Endothelial cell of umbilical vein (primary cell): ENCODE measurements at regions not wholly inside any gene's neighbourhood (a gene's known extent, or its start where the extent isn't known, plus 50 kb on each side); places are given as distances from the start of the nearest gene placed in this dataset.

Experiments
- BruUV-seq: library from RNA; stranded (reverse); fragments of 400-500 nt; replicated peaks from 2 replicates; lab custom pipeline; 2021; lab: Mats Ljungman, UMichigan
- CTCF ChIA-PET: fragments of 300-600, 350-600 bp; sonication (Branson Sonifier 250); formaldehyde crosslinking; loops from one replicate; lab custom pipeline; 2021; ENCODE audit warnings: antibody characterized with exemption, inconsistent platforms; lab: Charles Lee
- POLR2A ChIA-PET: fragments of 300-600, 350-600 bp; sonication (Branson Sonifier 250); formaldehyde crosslinking; loops from one replicate; lab custom pipeline; 2021; ENCODE audit warnings: antibody characterized with exemption, inconsistent platforms; lab: Charles Lee
- DNase-seq: peaks from one replicate; pipeline ENCODE4 v3.0.0-alpha.2; 2011; ENCODE audit warnings: low read depth, low spot score
- FAIRE-seq: peaks from 2 replicates; lab custom pipeline; 2011; peaks lifted over from hg19 to GRCh38; lab: Jason Lieb, UNC
- H2AFZ ChIP-seq: 2 replicates; pipeline ENCODE4 v1.6.0; 2012; ENCODE audit warnings: low read depth, low read length, control low read depth, inconsistent platforms
- H3K27ac ChIP-seq: 2 replicates; pipeline ENCODE4 v1.5.1; 2011; ENCODE audit warnings: low read depth, mild to moderate bottlenecking, control low read depth, low read length, moderate library complexity; ENCODE audit not compliant: insufficient read depth
- H3K27me3 ChIP-seq, 2 experiments: 2 replicates each; pipeline versions ENCODE4 v1.6.0 to v1.6.1; 2011; ENCODE audit warnings: low read length in 2 of 2, mixed read lengths in 1 of 2; ENCODE audit not compliant: control insufficient read depth in 2 of 2, insufficient read depth in 2 of 2
- H3K36me3 ChIP-seq, 2 experiments: 2 replicates in 1 of 2; 3 replicates in 1 of 2; pipeline ENCODE4 v1.5.1; 2011; ENCODE audit warnings: low read length in 2 of 2, mild to moderate bottlenecking in 1 of 2, moderate library complexity in 1 of 2; ENCODE audit not compliant: control insufficient read depth in 2 of 2, insufficient read depth in 2 of 2; ENCODE audit errors: extremely low read depth in 1 of 2
- H3K4me1 ChIP-seq: 3 replicates; pipeline ENCODE4 v1.5.1; 2011; ENCODE audit warnings: mild to moderate bottlenecking, low read length; ENCODE audit not compliant: control insufficient read depth, insufficient read depth; ENCODE audit errors: extremely low read depth
- H3K4me2 ChIP-seq: 2 replicates; pipeline ENCODE4 v1.6.1; 2011; ENCODE audit warnings: low read length, control low read depth, mixed read lengths; ENCODE audit not compliant: insufficient read depth
- H3K4me3 ChIP-seq, 3 experiments: fragments of 200-600 bp in 1 of 3; sonication (generic), shearing (Covaris generic) in 1 of 3; replicated peaks in 1 of 3; 2 replicates each; pipeline ENCODE4 v1.5.1; 2011 to 2016; ENCODE audit warnings: control low read depth in 3 of 3, low read length in 3 of 3, mild to moderate bottlenecking in 2 of 3, inconsistent platforms in 1 of 3, low read depth in 1 of 3, moderate library complexity in 1 of 3; ENCODE audit not compliant: insufficient read depth in 1 of 3
- H3K79me2 ChIP-seq: 2 replicates; pipeline ENCODE4 v1.6.0; 2012; ENCODE audit warnings: low read length, inconsistent platforms; ENCODE audit not compliant: control insufficient read depth, insufficient read depth
- H3K9ac ChIP-seq: replicated peaks from 2 replicates; pipeline ENCODE3; 2011; ENCODE audit warnings: low read length, control low read depth; ENCODE audit not compliant: insufficient read depth; ENCODE audit errors: extremely low read depth
- H3K9me1 ChIP-seq: replicated peaks from 3 replicates; pipeline ENCODE4 v1.6.0; 2011; ENCODE audit warnings: mild to moderate bottlenecking, low read length; ENCODE audit not compliant: control insufficient read depth, insufficient read depth; ENCODE audit errors: extremely low read depth
- H3K9me3 ChIP-seq: replicated peaks from 2 replicates; pipeline ENCODE4 v1.5.1; 2012; ENCODE audit warnings: low read length, inconsistent platforms; ENCODE audit not compliant: control insufficient read depth, insufficient read depth
- H4K20me1 ChIP-seq: replicated peaks from 2 replicates; pipeline ENCODE3; 2011; ENCODE audit warnings: mild to moderate bottlenecking, low read length; ENCODE audit not compliant: control insufficient read depth, insufficient read depth; ENCODE audit errors: extremely low read depth
- CTCF ChIP-seq, 2 donors: IDR thresholded peaks; 1 replicate in 1 of 2; 2 replicates in 1 of 2; pipeline ENCODE4 v1.5.1; 2011; ENCODE audit warnings: low read length in 2 of 2, mild to moderate bottlenecking in 2 of 2, moderate library complexity in 2 of 2, control low read depth in 1 of 2, inconsistent platforms in 1 of 2, low read depth in 1 of 2; ENCODE audit not compliant: insufficient read depth in 1 of 2; ENCODE audit errors: extremely low read depth in 1 of 2
- EZH2 ChIP-seq: IDR thresholded peaks from 2 replicates; pipeline ENCODE4 v1.6.1; 2012; ENCODE audit warnings: borderline replicate concordance, low read depth, mild to moderate bottlenecking, moderate library complexity, low read length, inconsistent platforms; ENCODE audit not compliant: severe bottlenecking
- FOS ChIP-seq: IDR thresholded peaks from 2 replicates; pipeline ENCODE4 v1.6.1; 2011; ENCODE audit warnings: mild to moderate bottlenecking, low read length, moderate library complexity, borderline replicate concordance; ENCODE audit not compliant: insufficient read depth
- GATA2 ChIP-seq: IDR thresholded peaks from 2 replicates; pipeline ENCODE4 v1.7.0; 2011; ENCODE audit warnings: low read depth, mild to moderate bottlenecking, moderate library complexity, mixed read lengths, low read length; ENCODE audit not compliant: insufficient read length, insufficient read depth
- JUN ChIP-seq: IDR thresholded peaks from 2 replicates; pipeline ENCODE4 v1.6.1; 2011; ENCODE audit warnings: borderline replicate concordance, low read depth; ENCODE audit not compliant: insufficient read length, insufficient read depth
- MAX ChIP-seq: IDR thresholded peaks from 2 replicates; pipeline ENCODE4 v1.6.1; 2011; ENCODE audit not compliant: insufficient read depth, insufficient read length
- MYC ChIP-seq: IDR thresholded peaks from one replicate; pipeline ENCODE4 v1.6.1; 2011; ENCODE audit warnings: mild to moderate bottlenecking, low read depth, low read length
- POLR2A ChIP-seq: IDR thresholded peaks from 2 replicates; pipeline ENCODE4 v1.6.1; 2012; ENCODE audit warnings: low read depth, mild to moderate bottlenecking, control low read depth, low read length
- POLR2AphosphoS5 ChIP-seq: IDR thresholded peaks from 2 replicates; pipeline ENCODE4 v1.6.1; 2012; ENCODE audit warnings: low read depth, mild to moderate bottlenecking, control low read depth, low read length, moderate library complexity; ENCODE audit not compliant: insufficient read depth
- dilution Hi-C: fragments of 300-500 bp; cut with MboI; formaldehyde crosslinking; loops from one replicate; pipeline ENCODE4 v1.15.0; 2019; ENCODE audit warnings: low sequenced_read_pairs; ENCODE audit not compliant: extremely low pct_ligation_motif_present
- intact Hi-C: fragments of 100-400 bp; cut with micrococcal nuclease; formaldehyde crosslinking; loops from one replicate; pipeline ENCODE4 v1.10.0; 2022

GRCh38 chr1:98389809-98390208 is 271.7 kb upstream of the SNX7 start:
- DNase-seq, result peak; percentile 6
- H3K36me3 ChIP-seq, result no peaks in the 10 kb centered on the region
- CTCF ChIA-PET, result no interaction called here

GRCh38 chr1:98388441-98388840 is 273.1 kb upstream of the SNX7 start:
- Histone ChIP-seq H3K4me2 (peak overlapping the region; percentile 84), H3K79me2 (no peaks in the 10 kb centered on the region), H3K27ac (peak overlapping the region; percentile 80), H3K9ac (peak overlapping the region; percentile 60), H2AFZ (no peak overlapping the region), H3K4me1 (peaks cover 57% of the 10 kb centered on the region), H3K9me1 (no peaks in the 10 kb centered on the region), H3K27me3 (no peaks in the 10 kb centered on the region), H3K4me3 (peak overlapping the region in 1 of 3 experiments; percentile 27), H4K20me1 (no peaks in the 10 kb centered on the region), H3K36me3 (no peaks in the 10 kb centered on the region), H3K9me3 (no peaks in the 10 kb centered on the region)
- no TSS peak for BruUV-seq
- ChIA-PET CTCF (interaction anchor here (1.0 to 1.2 kb wide), 4 partner anchors 52 to 334 kb away, joined by 3 to 4 read pairs (median 3); no protein-coding TSS in a partner anchor), POLR2A (interaction anchor here (1.3 kb wide), 1 partner anchor 43 kb away, joined by 3 read pairs; no protein-coding TSS in a partner anchor)
- intact Hi-C loops, result loop anchor here (1.0 kb wide), 6 partner anchors 43 to 335 kb away; no protein-coding TSS in a partner anchor
- FAIRE-seq, result peak; percentile 95
- TF ChIP-seq POLR2AphosphoS5, result peak; percentile 79
- no peak for TF ChIP-seq MAX
- TF ChIP-seq POLR2A, result peak; percentile 18
- TF ChIP-seq JUN, result peak; percentile 77
- TF ChIP-seq EZH2, result no peak
- TF ChIP-seq GATA2, result peak; percentile 63
- TF ChIP-seq MYC, result no peak
- TF ChIP-seq CTCF (IDR thresholded peaks at IDR 0.05; ENCODE audit: extremely low read depth in 1 of 2, insufficient read depth in 1 of 2, low read depth in 1 of 2, low read length in 2 of 2), result no peak
- TF ChIP-seq FOS, result peak; percentile 87
- dilution Hi-C loops, result no loop called here
- DNase-seq, result peak; percentile 91

More at GRCh38 chr1:98389809-98390208, 271.7 kb upstream of the SNX7 start:
- TF ChIP-seq CTCF (IDR thresholded peaks at IDR 0.05; ENCODE audit: extremely low read depth in 1 of 2, insufficient read depth in 1 of 2, low read depth in 1 of 2, low read length in 2 of 2) (no peak), FOS (peak; percentile 40)
- no peak for FAIRE-seq
- dilution Hi-C loops, result no loop called here
- POLR2A ChIA-PET, result no interaction called here
- Histone ChIP-seq H2AFZ (peak overlapping the region; percentile 60), H3K9ac (no peak overlapping the region), H3K4me3 (no peak overlapping the region), H3K9me3 (no peaks in the 10 kb centered on the region), H3K4me1 (peaks cover 45% of the 10 kb centered on the region), H3K79me2 (no peaks in the 10 kb centered on the region), H3K4me2 (no peak overlapping the region), H3K9me1 (no peaks in the 10 kb centered on the region), H3K27me3 (no peaks in the 10 kb centered on the region), H4K20me1 (no peaks in the 10 kb centered on the region), H3K27ac (peak overlapping the region; percentile 80)
- intact Hi-C loops, result no loop called here
- BruUV-seq, result no TSS peak
